ENCODE measurements at regions not wholly inside any gene's neighbourhood (a gene's known extent, or its start where the extent isn't known, plus 50 kb on each side); places are given as distances from the start of the nearest gene placed in this dataset.

DNA sequence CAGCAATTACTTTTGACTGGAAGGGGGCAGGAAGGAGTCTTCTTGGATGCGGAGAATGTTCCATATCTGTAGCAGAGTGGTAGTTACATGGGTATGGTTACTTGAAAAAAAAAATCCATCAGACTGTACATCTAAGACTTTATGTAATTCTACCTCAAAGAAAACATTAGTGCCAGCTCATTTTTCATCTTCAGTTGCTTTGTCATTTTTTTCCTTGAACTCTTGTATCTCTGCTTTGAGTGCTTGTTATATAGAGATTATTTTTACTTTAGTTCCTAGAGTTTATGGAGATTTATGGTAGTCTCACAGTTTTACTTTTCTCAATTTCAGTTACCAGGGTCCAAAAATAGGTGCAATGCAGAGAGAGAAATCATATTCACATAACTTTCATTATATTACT lies 60.0 kb upstream of the ITSN2 start:
- TF ChIP-seq, protein P1, sequence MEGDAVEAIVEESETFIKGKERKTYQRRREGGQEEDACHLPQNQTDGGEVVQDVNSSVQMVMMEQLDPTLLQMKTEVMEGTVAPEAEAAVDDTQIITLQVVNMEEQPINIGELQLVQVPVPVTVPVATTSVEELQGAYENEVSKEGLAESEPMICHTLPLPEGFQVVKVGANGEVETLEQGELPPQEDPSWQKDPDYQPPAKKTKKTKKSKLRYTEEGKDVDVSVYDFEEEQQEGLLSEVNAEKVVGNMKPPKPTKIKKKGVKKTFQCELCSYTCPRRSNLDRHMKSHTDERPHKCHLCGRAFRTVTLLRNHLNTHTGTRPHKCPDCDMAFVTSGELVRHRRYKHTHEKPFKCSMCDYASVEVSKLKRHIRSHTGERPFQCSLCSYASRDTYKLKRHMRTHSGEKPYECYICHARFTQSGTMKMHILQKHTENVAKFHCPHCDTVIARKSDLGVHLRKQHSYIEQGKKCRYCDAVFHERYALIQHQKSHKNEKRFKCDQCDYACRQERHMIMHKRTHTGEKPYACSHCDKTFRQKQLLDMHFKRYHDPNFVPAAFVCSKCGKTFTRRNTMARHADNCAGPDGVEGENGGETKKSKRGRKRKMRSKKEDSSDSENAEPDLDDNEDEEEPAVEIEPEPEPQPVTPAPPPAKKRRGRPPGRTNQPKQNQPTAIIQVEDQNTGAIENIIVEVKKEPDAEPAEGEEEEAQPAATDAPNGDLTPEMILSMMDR (IDR thresholded peaks at IDR 0.05) = no peak
- TF ChIP-seq POLR2A (IDR thresholded peaks at IDR 0.05) (no peak), POLR2AphosphoS5 (IDR thresholded peaks at IDR 0.05) (no peak), EP300 (IDR thresholded peaks at IDR 0.05) (no peak)

Data from sigmoid colon (tissue), 4 donors.